ENCODE measurements at regions not wholly inside any gene's neighbourhood (a gene's known extent, or its start where the extent isn't known, plus 50 kb on each side); places are given as distances from the start of the nearest gene placed in this dataset.

- no peak for DNase-seq (ENCODE audit: extremely low read depth, low read depth)
Observed at GRCh38 chr4:188988131-188988530, 848.9 kb downstream of the TRIML1 start.

DNA sequence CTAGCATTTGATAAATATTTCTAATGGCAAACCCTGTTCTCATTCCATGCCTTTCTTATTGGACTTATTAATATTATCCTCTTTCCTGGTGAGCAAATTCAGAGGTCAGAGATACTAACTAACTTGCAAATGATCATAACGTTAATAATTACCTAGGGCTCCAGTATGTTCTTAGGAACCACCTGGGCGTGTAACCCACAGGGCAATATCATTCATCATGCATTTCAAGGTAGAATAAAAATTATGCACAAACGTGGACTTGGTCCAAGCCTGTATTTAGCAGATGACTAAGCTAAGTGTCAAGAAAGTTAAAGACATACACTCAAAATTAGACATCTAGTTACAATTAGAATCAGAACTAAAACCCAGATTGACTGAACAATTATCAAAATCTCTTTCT, 850.1 kb downstream of the TRIML1 start:
- DNase-seq (ENCODE audit: extremely low read depth, low read depth), result no peak

- no peak for DNase-seq (ENCODE audit: extremely low read depth, low read depth)
Observed at GRCh38 chr4:188992706-188993105, 853.5 kb downstream of the TRIML1 start.

DNA sequence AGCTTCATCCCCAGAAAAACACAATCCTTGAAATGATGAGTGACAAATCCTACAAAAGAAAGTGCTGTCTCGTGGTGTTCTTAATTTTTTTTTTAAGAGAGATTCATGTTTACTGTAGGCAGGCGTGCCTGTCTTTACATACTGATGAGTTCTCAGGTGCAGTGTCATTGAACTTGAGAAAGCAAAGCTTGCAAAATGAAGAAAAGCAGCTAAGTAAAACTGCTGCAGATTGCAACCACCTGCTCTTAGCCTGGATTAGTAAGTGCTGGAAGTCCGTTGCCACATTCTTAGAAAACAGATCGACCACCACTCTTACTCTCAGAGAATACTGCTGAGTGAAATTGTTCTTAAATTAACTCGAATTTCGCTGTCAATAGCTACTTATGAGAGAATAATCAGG, 854.6 kb downstream of the TRIML1 start:
- no peak for DNase-seq (ENCODE audit: extremely low read depth, low read depth)

- DNase-seq (ENCODE audit: extremely low read depth, low read depth), result no peak
Observed at GRCh38 chr4:189001283-189001970, 862.2 kb downstream of the TRIML1 start.

DNA sequence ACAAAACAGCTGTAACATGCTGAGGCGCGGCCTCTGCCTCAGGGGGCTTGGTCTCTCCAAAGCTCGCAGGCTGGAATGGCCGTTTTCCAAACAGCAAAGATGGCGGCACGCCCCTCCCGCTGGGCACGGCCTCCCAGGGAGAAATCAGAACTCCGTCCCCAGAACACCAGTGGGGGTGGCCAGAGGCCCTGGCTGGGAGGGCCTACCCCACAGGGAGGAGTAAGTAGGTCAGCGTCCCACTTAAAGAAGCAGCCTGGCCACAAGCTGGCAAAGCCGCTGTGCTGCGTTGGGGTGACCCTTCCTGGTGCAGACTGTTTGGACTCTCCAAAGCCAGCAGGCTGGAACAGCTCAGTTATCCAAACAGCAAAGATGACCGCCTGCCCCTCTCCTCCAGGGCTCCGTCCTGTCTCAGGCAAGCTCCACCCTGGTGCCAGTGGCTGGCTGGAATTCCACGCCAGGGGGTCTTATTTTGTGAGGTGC, 862.8 kb downstream of the TRIML1 start:
- no peak for DNase-seq (ENCODE audit: extremely low read depth, low read depth)

GRCh38 chr4:189002475-189002874, 863.2 kb downstream of the TRIML1 start:
- no peak for DNase-seq (ENCODE audit: extremely low read depth, low read depth)

- DNase-seq (ENCODE audit: extremely low read depth, low read depth), result peak; percentile 21
Observed at GRCh38 chr4:189010452-189011217, 871.4 kb downstream of the TRIML1 start.

- DNase-seq (ENCODE audit: extremely low read depth, low read depth), result no peak
Observed at GRCh38 chr4:189021831-189022230, 882.6 kb downstream of the TRIML1 start.

- no peak for DNase-seq (ENCODE audit: extremely low read depth, low read depth)
Observed at GRCh38 chr4:189022440-189023035, 883.3 kb downstream of the TRIML1 start.

DNA sequence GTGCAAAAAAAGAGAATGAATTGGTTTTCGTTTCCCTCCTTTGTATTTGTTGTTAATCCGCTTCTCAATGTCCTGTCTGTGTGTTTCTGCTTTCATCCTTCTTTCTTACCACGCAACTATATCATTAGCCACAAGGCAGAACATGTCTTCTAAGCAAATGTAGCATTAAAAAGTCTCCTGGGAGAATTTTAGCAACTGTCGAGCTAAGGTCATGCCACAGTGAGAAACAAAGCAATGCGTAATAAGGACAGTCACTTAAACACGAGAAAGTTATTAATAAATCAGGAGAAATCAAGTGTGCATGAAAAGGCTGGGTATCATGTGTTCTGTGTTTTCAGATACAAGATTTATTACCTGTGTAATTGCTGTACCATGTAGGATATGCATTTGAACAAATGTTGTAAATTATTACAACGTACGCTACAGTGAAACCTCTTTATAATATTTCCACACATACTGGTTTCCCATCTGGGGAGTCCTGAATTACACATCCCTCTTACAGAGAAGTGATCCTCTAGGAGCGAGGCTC, 890.8 kb downstream of the TRIML1 start:
- no peak for DNase-seq (ENCODE audit: extremely low read depth, low read depth)

GRCh38 chr4:189032606-189033338, 893.5 kb downstream of the TRIML1 start:
- DNase-seq (ENCODE audit: extremely low read depth, low read depth), result no peak

- DNase-seq (ENCODE audit: extremely low read depth, low read depth), result no peak
Observed at GRCh38 chr4:189033801-189034347, 894.6 kb downstream of the TRIML1 start.

GRCh38 chr4:189035091-189035490, 895.9 kb downstream of the TRIML1 start:
- no peak for DNase-seq (ENCODE audit: extremely low read depth, low read depth)

GRCh38 chr4:189035654-189036053, 896.4 kb downstream of the TRIML1 start:
- DNase-seq (ENCODE audit: extremely low read depth, low read depth), result no peak

GRCh38 chr4:189036906-189037305, 897.7 kb downstream of the TRIML1 start:
- DNase-seq (ENCODE audit: extremely low read depth, low read depth), result no peak

DNA sequence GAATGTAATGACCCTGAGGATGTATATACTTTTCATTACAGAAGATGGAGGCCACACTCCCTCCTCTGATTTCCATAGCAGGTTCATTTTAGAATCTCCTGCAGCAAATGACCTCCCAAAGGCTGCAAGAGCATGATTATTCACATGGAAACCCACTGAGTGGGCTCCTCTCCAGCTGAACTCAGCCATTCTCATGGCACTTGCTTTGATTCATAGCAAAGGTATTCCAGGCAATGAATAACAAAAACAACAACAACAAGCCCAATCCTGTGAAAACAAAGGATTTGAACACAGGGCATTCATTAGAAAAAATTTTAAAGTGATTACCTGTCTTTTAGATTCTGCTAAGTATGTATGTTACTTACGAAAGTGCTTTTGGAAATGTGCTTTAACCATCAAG, 894.0 kb upstream of the FRG1 start:
- no peak for DNase-seq (ENCODE audit: extremely low read depth, low read depth)

DNA sequence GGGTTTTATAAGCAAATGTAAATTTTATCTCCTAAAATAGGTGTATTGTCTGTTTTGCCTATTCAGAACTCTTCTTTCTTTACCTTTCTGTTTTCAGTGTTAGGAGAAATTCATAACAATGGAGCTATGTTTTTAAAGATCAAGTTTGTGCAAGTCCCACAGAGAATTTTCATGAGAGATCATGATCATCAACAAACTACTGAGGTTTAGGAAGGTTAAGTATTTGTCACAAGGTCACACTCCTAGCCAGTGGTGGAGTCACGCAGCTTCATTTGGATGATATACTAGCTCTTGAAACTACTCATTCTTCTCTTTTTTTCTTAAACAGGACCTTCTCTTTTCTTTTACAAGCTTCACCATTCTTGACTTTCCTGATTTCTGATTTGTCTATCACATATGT, 892.6 kb upstream of the FRG1 start:
- no peak for DNase-seq (ENCODE audit: extremely low read depth, low read depth)

DNA sequence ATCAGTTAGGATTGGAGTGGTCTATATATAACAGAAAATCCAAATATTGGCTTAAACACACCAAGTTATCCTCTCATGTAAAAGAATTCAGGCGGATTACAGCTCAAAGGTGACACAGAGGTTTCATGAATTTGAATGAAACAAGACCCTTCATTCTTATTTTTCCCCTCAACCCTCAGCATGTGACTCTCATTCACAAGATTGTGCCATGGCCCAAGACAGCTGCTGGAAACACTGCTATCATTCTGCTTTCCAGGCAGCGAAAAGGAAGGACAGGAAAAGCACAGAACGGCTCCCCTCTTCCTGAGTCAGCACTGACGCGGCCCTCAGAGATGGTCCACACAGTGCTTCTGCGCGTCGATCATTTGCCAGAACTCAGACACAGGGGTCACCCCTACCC, 891.0 kb upstream of the FRG1 start:
- DNase-seq (ENCODE audit: extremely low read depth, low read depth), result no peak

- DNase-seq (ENCODE audit: extremely low read depth, low read depth), result no peak
Observed at GRCh38 chr4:189050643-189051042, 890.0 kb upstream of the FRG1 start.

DNA sequence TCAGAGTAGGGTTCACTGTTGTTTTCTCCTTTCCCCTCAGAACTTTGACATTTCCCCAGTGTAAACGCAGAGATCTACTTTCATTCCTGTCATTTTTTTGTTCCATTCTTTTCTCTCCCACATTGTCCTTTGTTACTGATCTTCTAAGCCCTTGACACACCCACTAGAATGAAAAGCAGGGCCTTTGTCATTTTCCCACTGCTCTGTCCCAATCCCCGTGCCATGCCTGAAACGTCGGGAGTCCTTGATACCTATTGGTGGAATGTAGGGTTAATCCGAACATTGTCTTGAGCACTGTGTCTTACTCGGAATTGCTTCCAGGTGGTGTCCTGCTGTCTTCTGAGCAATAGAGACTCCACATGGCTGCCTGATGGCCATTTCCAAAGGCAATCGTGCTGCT, 887.1 kb upstream of the FRG1 start:
- DNase-seq (ENCODE audit: extremely low read depth, low read depth), result no peak

Measured in NCI-H460 (cell line).